SK-N-MC (cell line): ENCODE measurements at regions not wholly inside any gene's neighbourhood (a gene's known extent, or its start where the extent isn't known, plus 50 kb on each side); places are given as distances from the start of the nearest gene placed in this dataset.

ENCODE experiments used
- EZH2 ChIP-seq: fragments of 200-600 bp; sonication (generic); IDR thresholded peaks from one replicate; pipeline ENCODE4 v1.6.1; 2017; ENCODE audit warnings: antibody characterized with exemption
- FOXP2 ChIP-seq: optimal IDR thresholded peaks from 2 replicates; pipeline ENCODE3; 2011; ENCODE audit warnings: mild to moderate bottlenecking, moderate library complexity; ENCODE audit not compliant: insufficient read depth; ENCODE audit errors: extremely low read length, control extremely low read depth
- POLR2AphosphoS5 ChIP-seq: IDR thresholded peaks from 2 replicates; pipeline ENCODE4 v1.6.1; 2012; ENCODE audit warnings: mild to moderate bottlenecking, low read depth, low read length, borderline replicate concordance

DNA sequence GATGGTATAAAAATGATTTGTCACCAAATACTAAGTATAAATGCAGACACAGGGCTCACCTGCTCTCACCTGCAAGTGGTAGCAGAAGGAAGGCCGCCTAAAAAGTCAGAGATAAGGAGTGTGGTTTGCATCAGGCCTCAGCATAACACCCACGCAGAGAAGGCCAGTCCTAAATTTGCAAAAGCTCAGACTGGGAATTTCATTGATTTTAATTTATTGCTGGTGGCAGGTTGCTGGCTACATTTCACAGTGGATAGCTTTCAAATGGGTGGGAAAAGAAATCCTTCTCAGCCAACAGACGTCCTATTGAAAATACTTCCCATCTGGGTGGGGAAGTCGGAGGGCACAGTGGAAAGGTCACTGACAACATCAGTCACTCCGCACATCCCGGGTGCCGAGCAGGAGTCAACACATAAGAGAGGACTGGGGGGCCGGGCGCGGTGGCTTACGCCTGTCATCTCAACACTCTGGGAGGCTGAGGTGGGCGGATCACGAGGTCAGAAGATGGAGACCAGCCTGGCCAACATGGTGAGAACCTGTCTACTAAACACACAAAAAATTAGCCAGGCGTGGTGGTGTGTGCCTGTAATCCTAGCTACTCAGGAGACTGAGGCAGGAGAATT, 561.8 kb upstream of the MKI67 start:
- TF ChIP-seq EZH2 (no peak), POLR2AphosphoS5 (no peak), FOXP2 (no peak)
